ENCODE measurements at regions not wholly inside any gene's neighbourhood (a gene's known extent, or its start where the extent isn't known, plus 50 kb on each side); places are given as distances from the start of the nearest gene placed in this dataset.

- TF ChIP-seq EZH2 (IDR thresholded peaks at IDR 0.05; ENCODE audit: borderline replicate concordance), result no peak
- no peak for TF ChIP-seq EZH2phosphoT487 (IDR thresholded peaks at IDR 0.05; ENCODE audit: low read depth, severe bottlenecking, unreplicated experiment)
- no peak for TF ChIP-seq CTCF (IDR thresholded peaks at IDR 0.05; ENCODE audit: poor library complexity)
- H3K27me3 ChIP-seq, result no peaks in the 10 kb centered on the region
- DNase-seq (ENCODE audit: low spot score), result no peak
- H3K27ac ChIP-seq, result no peak overlapping the region
- no peaks in the 10 kb centered on the region for H3K36me3 ChIP-seq (replicated peaks; ENCODE audit: insufficient read depth, low read depth)
- no peaks in the 10 kb centered on the region for H4K20me1 ChIP-seq (ENCODE audit: insufficient read depth, poor library complexity, severe bottlenecking)
- no peak overlapping the region for H2AFZ ChIP-seq
- no peak overlapping the region for H3K4me2 ChIP-seq
- WGBS (ENCODE audit: low lambda C conversion rate, missing lambda C conversion rate), result 92% methylated on average over 2 of the region's 2 CpGs
- H3K4me1 ChIP-seq (ENCODE audit: insufficient read depth), result no peaks in the 10 kb centered on the region
- no peak overlapping the region for H3K4me3 ChIP-seq
- H3K9me3 ChIP-seq (ENCODE audit: low read depth), result no peaks in the 10 kb centered on the region
- H3K9me2 ChIP-seq (replicated peaks; ENCODE audit: insufficient read depth), result no peaks in the 10 kb centered on the region
- no peaks in the 10 kb centered on the region for H3K79me2 ChIP-seq
Observed at GRCh38 chr6:147009358-147009757, 194.9 kb upstream of the STXBP5 start.

DNA sequence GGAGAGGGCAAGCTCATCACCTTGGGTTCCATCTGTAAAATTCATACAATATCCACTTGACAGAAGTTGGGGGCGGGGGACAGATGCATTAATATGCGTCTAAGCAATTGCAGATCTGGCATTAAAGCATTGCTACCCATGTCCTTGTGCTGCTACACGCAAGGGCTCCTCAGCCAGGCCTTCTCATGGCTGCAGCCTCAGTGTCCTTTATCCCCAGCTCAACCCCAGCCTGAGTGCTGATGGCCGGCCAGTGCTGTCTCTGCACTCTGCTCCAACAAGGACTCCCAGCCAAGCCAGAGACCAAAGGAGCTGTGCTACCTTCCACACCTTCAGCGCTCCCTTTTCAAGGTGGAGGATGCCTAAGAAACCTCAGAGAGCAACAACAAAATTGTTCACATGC lies 188.5 kb upstream of the STXBP5 start:
- no peak overlapping the region for H3K27ac ChIP-seq
- no peaks in the 10 kb centered on the region for H4K20me1 ChIP-seq (ENCODE audit: insufficient read depth, poor library complexity, severe bottlenecking)
- WGBS (ENCODE audit: low lambda C conversion rate, missing lambda C conversion rate), result 92% methylated on average over 5 of the region's 5 CpGs
- TF ChIP-seq EZH2phosphoT487 (IDR thresholded peaks at IDR 0.05; ENCODE audit: low read depth, severe bottlenecking, unreplicated experiment) (no peak), EZH2 (IDR thresholded peaks at IDR 0.05; ENCODE audit: borderline replicate concordance) (no peak), CTCF (IDR thresholded peaks at IDR 0.05; ENCODE audit: poor library complexity) (no peak)
- no peak overlapping the region for H3K4me2 ChIP-seq
- H3K27me3 ChIP-seq, result no peaks in the 10 kb centered on the region
- no peaks in the 10 kb centered on the region for H3K4me1 ChIP-seq (ENCODE audit: insufficient read depth)
- H2AFZ ChIP-seq, result no peak overlapping the region
- H3K4me3 ChIP-seq, result no peak overlapping the region
- H3K9me2 ChIP-seq (replicated peaks; ENCODE audit: insufficient read depth), result no peaks in the 10 kb centered on the region
- H3K9me3 ChIP-seq (ENCODE audit: low read depth), result no peaks in the 10 kb centered on the region
- H3K36me3 ChIP-seq (replicated peaks; ENCODE audit: insufficient read depth, low read depth), result no peaks in the 10 kb centered on the region
- DNase-seq (ENCODE audit: low spot score), result no peak
- H3K79me2 ChIP-seq, result no peaks in the 10 kb centered on the region

- TF ChIP-seq EZH2 (IDR thresholded peaks at IDR 0.05; ENCODE audit: borderline replicate concordance) (no peak), CTCF (IDR thresholded peaks at IDR 0.05; ENCODE audit: poor library complexity) (no peak), EZH2phosphoT487 (IDR thresholded peaks at IDR 0.05; ENCODE audit: low read depth, severe bottlenecking, unreplicated experiment) (no peak)
- H3K4me3 ChIP-seq, result no peak overlapping the region
- no peak overlapping the region for H3K27ac ChIP-seq
- H3K4me1 ChIP-seq (ENCODE audit: insufficient read depth), result no peaks in the 10 kb centered on the region
- H3K27me3 ChIP-seq, result no peaks in the 10 kb centered on the region
- DNase-seq (ENCODE audit: low spot score), result no peak
- H3K9me3 ChIP-seq (ENCODE audit: low read depth), result no peaks in the 10 kb centered on the region
- H3K4me2 ChIP-seq, result no peak overlapping the region
- H3K36me3 ChIP-seq (replicated peaks; ENCODE audit: insufficient read depth, low read depth), result no peaks in the 10 kb centered on the region
- no peaks in the 10 kb centered on the region for H3K9me2 ChIP-seq (replicated peaks; ENCODE audit: insufficient read depth)
- H3K79me2 ChIP-seq, result no peaks in the 10 kb centered on the region
- H4K20me1 ChIP-seq (ENCODE audit: insufficient read depth, poor library complexity, severe bottlenecking), result no peaks in the 10 kb centered on the region
- 90% methylated on average over 3 of the region's 3 CpGs for WGBS (ENCODE audit: low lambda C conversion rate, missing lambda C conversion rate)
- H2AFZ ChIP-seq, result no peak overlapping the region
Observed at GRCh38 chr6:147016440-147016839, 187.8 kb upstream of the STXBP5 start.

GRCh38 chr6:147017153-147017552 lies 187.1 kb upstream of the STXBP5 start:
- H2AFZ ChIP-seq, result no peak overlapping the region

More at GRCh38 chr6:147017153-147017552, 187.1 kb upstream of the STXBP5 start:
- no peaks in the 10 kb centered on the region for H3K36me3 ChIP-seq (replicated peaks; ENCODE audit: insufficient read depth, low read depth)
- no peak for DNase-seq (ENCODE audit: low spot score)
- no peak overlapping the region for H3K4me2 ChIP-seq
- no peaks in the 10 kb centered on the region for H3K79me2 ChIP-seq
- no peaks in the 10 kb centered on the region for H3K27me3 ChIP-seq
- H3K9me2 ChIP-seq (replicated peaks; ENCODE audit: insufficient read depth), result no peaks in the 10 kb centered on the region
- no peaks in the 10 kb centered on the region for H3K9me3 ChIP-seq (ENCODE audit: low read depth)
- no peak overlapping the region for H3K4me3 ChIP-seq
- 90% methylated on average over 4 of the region's 4 CpGs for WGBS (ENCODE audit: low lambda C conversion rate, missing lambda C conversion rate)
- no peaks in the 10 kb centered on the region for H3K4me1 ChIP-seq (ENCODE audit: insufficient read depth)
- no peak overlapping the region for H3K27ac ChIP-seq
- no peak for TF ChIP-seq EZH2phosphoT487 (IDR thresholded peaks at IDR 0.05; ENCODE audit: low read depth, severe bottlenecking, unreplicated experiment)
- TF ChIP-seq EZH2 (IDR thresholded peaks at IDR 0.05; ENCODE audit: borderline replicate concordance), result no peak
- TF ChIP-seq CTCF (IDR thresholded peaks at IDR 0.05; ENCODE audit: poor library complexity), result no peak
- no peaks in the 10 kb centered on the region for H4K20me1 ChIP-seq (ENCODE audit: insufficient read depth, poor library complexity, severe bottlenecking)

Data from hepatocyte (in vitro differentiated cells).